ENCODE measurements at regions not wholly inside any gene's neighbourhood (a gene's known extent, or its start where the extent isn't known, plus 50 kb on each side); places are given as distances from the start of the nearest gene placed in this dataset.

DNA sequence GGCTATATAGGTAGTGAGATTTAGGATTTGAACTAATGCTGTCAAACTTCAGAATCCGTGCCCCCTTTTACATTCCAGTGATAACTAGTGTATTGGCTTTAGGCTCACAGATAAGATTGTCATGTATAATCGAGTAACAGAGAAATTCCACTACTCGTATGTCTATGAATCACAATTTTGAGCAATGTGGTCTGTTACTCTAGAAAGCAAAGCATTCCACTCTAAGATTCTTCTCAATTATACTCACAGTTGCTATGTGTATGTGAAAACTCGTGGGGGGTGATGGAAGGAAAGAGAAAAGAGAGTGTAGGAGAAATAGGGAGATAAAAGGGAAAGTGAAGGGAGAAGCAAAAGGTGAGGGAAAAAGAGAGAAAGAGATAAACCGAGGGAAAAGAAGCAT lies 1175.1 kb upstream of the GOT2 start:
- no peak for TF ChIP-seq REST (IDR thresholded peaks at IDR 0.05)
- Histone ChIP-seq H3K27me3 (ENCODE audit: control insufficient read depth in 4 of 4, insufficient read depth in 4 of 4, low read length in 3 of 4) (peaks cover 0 to 3% (median 0%) of the 10 kb centered on the region in 4 donors), H3K27ac (ENCODE audit: low read depth in 1 of 2, low read length in 2 of 2) (no peak overlapping the region), H3K4me1 (ENCODE audit: control insufficient read depth in 4 of 4, insufficient read depth in 4 of 4, low read length in 3 of 4) (no peaks in the 10 kb centered on the region), H3K9me3 (ENCODE audit: control insufficient read depth in 4 of 4, low read length in 3 of 4) (no peaks in the 10 kb centered on the region), H3K4me3 (ENCODE audit: low read depth in 1 of 3, low read length in 3 of 3) (no peak overlapping the region), H3K9ac (ENCODE audit: low read depth in 1 of 2, low read length in 2 of 2) (no peak overlapping the region), H3K36me3 (ENCODE audit: control insufficient read depth in 4 of 4, insufficient read depth in 3 of 4, low read depth in 1 of 4, low read length in 3 of 4) (no peaks in the 10 kb centered on the region)
- WGBS = 39% methylated on average over 5 of the region's 5 CpGs
- no peak for DNase-seq (ENCODE audit: low spot score)

DNA sequence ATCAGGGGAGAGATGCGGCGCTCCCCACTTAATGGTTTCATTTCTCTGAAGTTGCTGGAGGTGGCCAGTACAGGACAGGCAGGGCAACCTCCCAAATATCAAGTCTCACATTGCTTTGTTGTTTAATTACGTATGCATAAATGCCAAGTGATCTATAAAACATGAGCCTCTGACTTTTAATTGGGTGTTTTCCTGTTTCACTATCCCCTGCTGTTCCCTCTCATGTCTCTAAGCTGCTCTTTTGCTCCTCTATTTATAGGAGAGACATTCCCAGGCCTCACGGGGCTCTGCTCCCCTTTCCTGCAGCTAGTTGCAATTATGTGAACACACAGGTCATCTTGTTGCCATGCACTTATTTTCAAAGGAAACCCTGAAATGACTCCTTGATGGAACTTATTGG lies 1173.5 kb upstream of the GOT2 start:
- H3K27ac ChIP-seq (ENCODE audit: low read depth in 1 of 2, low read length in 2 of 2) = no peak overlapping the region
- no peaks in the 10 kb centered on the region for H3K9me3 ChIP-seq (ENCODE audit: control insufficient read depth in 4 of 4, low read length in 3 of 4)
- 71% methylated on average over 4 of the region's 4 CpGs for WGBS
- H3K27me3 ChIP-seq (ENCODE audit: control insufficient read depth in 4 of 4, insufficient read depth in 4 of 4, low read length in 3 of 4) = peaks cover 0 to 3% (median 0%) of the 10 kb centered on the region in 4 donors
- H3K9ac ChIP-seq (ENCODE audit: low read depth in 1 of 2, low read length in 2 of 2) = no peak overlapping the region
- no peak for DNase-seq (ENCODE audit: low spot score)
- no peaks in the 10 kb centered on the region for H3K4me1 ChIP-seq (ENCODE audit: control insufficient read depth in 4 of 4, insufficient read depth in 4 of 4, low read length in 3 of 4)
- no peak for TF ChIP-seq CTCF (IDR thresholded peaks at IDR 0.05; ENCODE audit: low read depth, low read length, missing input control)
- TF ChIP-seq, protein P1, sequence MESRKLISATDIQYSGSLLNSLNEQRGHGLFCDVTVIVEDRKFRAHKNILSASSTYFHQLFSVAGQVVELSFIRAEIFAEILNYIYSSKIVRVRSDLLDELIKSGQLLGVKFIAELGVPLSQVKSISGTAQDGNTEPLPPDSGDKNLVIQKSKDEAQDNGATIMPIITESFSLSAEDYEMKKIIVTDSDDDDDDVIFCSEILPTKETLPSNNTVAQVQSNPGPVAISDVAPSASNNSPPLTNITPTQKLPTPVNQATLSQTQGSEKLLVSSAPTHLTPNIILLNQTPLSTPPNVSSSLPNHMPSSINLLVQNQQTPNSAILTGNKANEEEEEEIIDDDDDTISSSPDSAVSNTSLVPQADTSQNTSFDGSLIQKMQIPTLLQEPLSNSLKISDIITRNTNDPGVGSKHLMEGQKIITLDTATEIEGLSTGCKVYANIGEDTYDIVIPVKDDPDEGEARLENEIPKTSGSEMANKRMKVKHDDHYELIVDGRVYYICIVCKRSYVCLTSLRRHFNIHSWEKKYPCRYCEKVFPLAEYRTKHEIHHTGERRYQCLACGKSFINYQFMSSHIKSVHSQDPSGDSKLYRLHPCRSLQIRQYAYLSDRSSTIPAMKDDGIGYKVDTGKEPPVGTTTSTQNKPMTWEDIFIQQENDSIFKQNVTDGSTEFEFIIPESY (IDR thresholded peaks at IDR 0.05) = no peak
- TF ChIP-seq GABPA (IDR thresholded peaks at IDR 0.05 in 1 of 2, conservative IDR thresholded peaks at IDR 0.05 in 1 of 2) = no peak
- TF ChIP-seq NR2F2 (IDR thresholded peaks at IDR 0.05) = no peak
- TF ChIP-seq, protein P2, sequence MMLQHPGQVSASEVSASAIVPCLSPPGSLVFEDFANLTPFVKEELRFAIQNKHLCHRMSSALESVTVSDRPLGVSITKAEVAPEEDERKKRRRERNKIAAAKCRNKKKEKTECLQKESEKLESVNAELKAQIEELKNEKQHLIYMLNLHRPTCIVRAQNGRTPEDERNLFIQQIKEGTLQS (IDR thresholded peaks at IDR 0.05) = no peak
- no peak for TF ChIP-seq TAF1 (conservative IDR thresholded peaks at IDR 0.05)
- H3K4me3 ChIP-seq (ENCODE audit: low read depth in 1 of 3, low read length in 3 of 3) = no peak overlapping the region
- H3K36me3 ChIP-seq (ENCODE audit: control insufficient read depth in 4 of 4, insufficient read depth in 3 of 4, low read depth in 1 of 4, low read length in 3 of 4) = no peaks in the 10 kb centered on the region

GRCh38 chr16:59905606-59906005 lies 1171.5 kb upstream of the GOT2 start:
- 64% methylated on average over 6 of the region's 6 CpGs for WGBS
- no peaks in the 10 kb centered on the region for H3K9me3 ChIP-seq (ENCODE audit: control insufficient read depth in 4 of 4, low read length in 3 of 4)
- DNase-seq (ENCODE audit: low spot score) = no peak
- no peaks in the 10 kb centered on the region for H3K4me1 ChIP-seq (ENCODE audit: control insufficient read depth in 4 of 4, insufficient read depth in 4 of 4, low read length in 3 of 4)
- H3K9ac ChIP-seq (ENCODE audit: low read depth in 1 of 2, low read length in 2 of 2) = no peak overlapping the region
- H3K36me3 ChIP-seq (ENCODE audit: control insufficient read depth in 4 of 4, insufficient read depth in 3 of 4, low read depth in 1 of 4, low read length in 3 of 4) = no peaks in the 10 kb centered on the region
- peaks cover 0 to 3% (median 0%) of the 10 kb centered on the region in 4 donors for H3K27me3 ChIP-seq (ENCODE audit: control insufficient read depth in 4 of 4, insufficient read depth in 4 of 4, low read length in 3 of 4)
- H3K27ac ChIP-seq (ENCODE audit: low read depth in 1 of 2, low read length in 2 of 2) = no peak overlapping the region
- no peak overlapping the region for H3K4me3 ChIP-seq (ENCODE audit: low read depth in 1 of 3, low read length in 3 of 3)
- TF ChIP-seq JUND (IDR thresholded peaks at IDR 0.05) (no peak), FOXA1 (IDR thresholded peaks at IDR 0.05) (no peak), HNF4A (conservative IDR thresholded peaks at IDR 0.05) (no peak), NR2F2 (IDR thresholded peaks at IDR 0.05) (no peak), CTCF (IDR thresholded peaks at IDR 0.05; ENCODE audit: low read depth, low read length, missing input control) (no peak), HNF4G (IDR thresholded peaks at IDR 0.05) (no peak), REST (IDR thresholded peaks at IDR 0.05) (no peak), YY1 (IDR thresholded peaks at IDR 0.05) (no peak), GABPA (IDR thresholded peaks at IDR 0.05 in 1 of 2, conservative IDR thresholded peaks at IDR 0.05 in 1 of 2) (no peak)
- TF ChIP-seq, protein P2 (IDR thresholded peaks at IDR 0.05) = no peak

All from liver (tissue), 8 donors.